ENCODE measurements at regions not wholly inside any gene's neighbourhood (a gene's known extent, or its start where the extent isn't known, plus 50 kb on each side); places are given as distances from the start of the nearest gene placed in this dataset.

GRCh38 chr13:74623761-74624160 is 489.6 kb upstream of the KLF12 start:
- DNase-seq (ENCODE audit: low read depth in 4 of 4, low spot score in 3 of 4): no peak

GRCh38 chr13:74622284-74622683 is 488.1 kb upstream of the KLF12 start:
- DNase-seq (ENCODE audit: low read depth in 4 of 4, low spot score in 3 of 4): no peak

- DNase-seq (ENCODE audit: low read depth in 4 of 4, low spot score in 3 of 4): no peak
Observed at GRCh38 chr13:74620711-74621110, 486.5 kb upstream of the KLF12 start.

GRCh38 chr13:74620308-74620707 is 486.1 kb upstream of the KLF12 start:
- no peak for DNase-seq (ENCODE audit: low read depth in 4 of 4, low spot score in 3 of 4)

- DNase-seq (ENCODE audit: low read depth in 4 of 4, low spot score in 3 of 4): no peak
Observed at GRCh38 chr13:74597526-74597925, 463.3 kb upstream of the KLF12 start.

- no peak for DNase-seq (ENCODE audit: low read depth in 4 of 4, low spot score in 3 of 4)
Observed at GRCh38 chr13:74596691-74597090, 462.5 kb upstream of the KLF12 start.

- DNase-seq (ENCODE audit: low read depth in 4 of 4, low spot score in 3 of 4): no peak
Observed at GRCh38 chr13:74593688-74594087, 459.5 kb upstream of the KLF12 start.

GRCh38 chr13:74586847-74587246 is 452.6 kb upstream of the KLF12 start:
- DNase-seq (ENCODE audit: low read depth in 4 of 4, low spot score in 3 of 4): no peak

GRCh38 chr13:74576420-74576819 is 442.2 kb upstream of the KLF12 start:
- no peak for DNase-seq (ENCODE audit: low read depth in 4 of 4, low spot score in 3 of 4)

- peak; percentile 45 to 57 (median 50) for DNase-seq (ENCODE audit: low read depth in 4 of 4, low spot score in 3 of 4)
Observed at GRCh38 chr13:74575729-74576125, 441.5 kb upstream of the KLF12 start.

GRCh38 chr13:74574964-74575728 is 440.9 kb upstream of the KLF12 start:
- DNase-seq (ENCODE audit: low read depth in 4 of 4, low spot score in 3 of 4): peak in 1 of 4 donors; percentile 11

GRCh38 chr13:74573654-74574053 is 439.4 kb upstream of the KLF12 start:
- no peak for DNase-seq (ENCODE audit: low read depth in 4 of 4, low spot score in 3 of 4)

- DNase-seq (ENCODE audit: low read depth in 4 of 4, low spot score in 3 of 4): no peak
Observed at GRCh38 chr13:74571811-74572210, 437.6 kb upstream of the KLF12 start.

GRCh38 chr13:74570834-74571233 is 436.6 kb upstream of the KLF12 start:
- DNase-seq (ENCODE audit: low read depth in 4 of 4, low spot score in 3 of 4): no peak

GRCh38 chr13:74570046-74570445 is 435.8 kb upstream of the KLF12 start:
- no peak for DNase-seq (ENCODE audit: low read depth in 4 of 4, low spot score in 3 of 4)

GRCh38 chr13:74569251-74569650 is 435.0 kb upstream of the KLF12 start:
- no peak for DNase-seq (ENCODE audit: low read depth in 4 of 4, low spot score in 3 of 4)

GRCh38 chr13:74567485-74567884 is 433.3 kb upstream of the KLF12 start:
- DNase-seq (ENCODE audit: low read depth in 4 of 4, low spot score in 3 of 4): no peak

- DNase-seq (ENCODE audit: low read depth in 4 of 4, low spot score in 3 of 4): no peak
Observed at GRCh38 chr13:74562381-74562780, 428.2 kb upstream of the KLF12 start.

- no peak for DNase-seq (ENCODE audit: low read depth in 4 of 4, low spot score in 3 of 4)
Observed at GRCh38 chr13:74561155-74561554, 427.0 kb upstream of the KLF12 start.

GRCh38 chr13:74560325-74560724 is 426.1 kb upstream of the KLF12 start:
- no peak for DNase-seq (ENCODE audit: low read depth in 4 of 4, low spot score in 3 of 4)

GRCh38 chr13:74557870-74558269 is 423.7 kb upstream of the KLF12 start:
- DNase-seq (ENCODE audit: low read depth in 4 of 4, low spot score in 3 of 4): no peak

- DNase-seq (ENCODE audit: low read depth in 4 of 4, low spot score in 3 of 4): no peak
Observed at GRCh38 chr13:74555651-74556420, 421.6 kb upstream of the KLF12 start.

Data from left renal pelvis (tissue), 4 donors.